H9 (cell line): ENCODE measurements at regions not wholly inside any gene's neighbourhood (a gene's known extent, or its start where the extent isn't known, plus 50 kb on each side); places are given as distances from the start of the nearest gene placed in this dataset.

ENCODE experiments used
- DNase-seq: peaks from one replicate; pipeline ENCODE4 v3.0.0-alpha.2; 2017
- H2AFZ ChIP-seq: one replicate; pipeline ENCODE4 v1.6.1; 2013; ENCODE audit warnings: mild to moderate bottlenecking, low read length, control low read depth, moderate library complexity
- H2AK5ac ChIP-seq: 2 replicates; pipeline ENCODE4 v1.6.1; 2013; ENCODE audit warnings: low read length, control low read depth, mixed read lengths; ENCODE audit not compliant: insufficient read length
- H2BK120ac ChIP-seq: one replicate; pipeline ENCODE4 v1.6.1; 2013; ENCODE audit warnings: low read depth, mild to moderate bottlenecking, low read length, control low read depth, inconsistent platforms; ENCODE audit not compliant: poor library complexity, severe bottlenecking
- H2BK12ac ChIP-seq: 2 replicates; pipeline ENCODE4 v1.6.1; 2013; ENCODE audit warnings: low read length, control low read depth, mixed read lengths, low read depth; ENCODE audit not compliant: insufficient read length
- H2BK15ac ChIP-seq: 2 replicates; pipeline ENCODE4 v1.6.1; 2013; ENCODE audit warnings: low read depth, low read length, control low read depth
- H2BK20ac ChIP-seq: one replicate; pipeline ENCODE4 v1.6.1; 2013; ENCODE audit warnings: low read depth, mild to moderate bottlenecking, low read length, control low read depth, inconsistent platforms; ENCODE audit not compliant: poor library complexity, severe bottlenecking
- H2BK5ac ChIP-seq: 2 replicates; pipeline ENCODE4 v1.6.1; 2013; ENCODE audit warnings: low read length, control low read depth, mixed read lengths; ENCODE audit not compliant: insufficient read length
- H3K14ac ChIP-seq: 2 replicates; pipeline ENCODE4 v1.6.1; 2013; ENCODE audit warnings: low read length, control low read depth; ENCODE audit not compliant: insufficient read depth
- H3K18ac ChIP-seq: 2 replicates; pipeline ENCODE4 v1.6.1; 2013; ENCODE audit warnings: low read depth, mild to moderate bottlenecking, mixed read lengths, low read length, control low read depth; ENCODE audit not compliant: insufficient read length
- H3K23ac ChIP-seq: 2 replicates; pipeline ENCODE4 v1.6.1; 2013; ENCODE audit warnings: low read length, control low read depth, mixed read lengths, low read depth; ENCODE audit not compliant: insufficient read length
- H3K23me2 ChIP-seq: 2 replicates; pipeline ENCODE4 v1.6.1; 2013; ENCODE audit warnings: low read depth, mild to moderate bottlenecking, mixed read lengths, low read length, control low read depth; ENCODE audit not compliant: insufficient read length, poor library complexity, severe bottlenecking
- H3K27ac ChIP-seq: 2 replicates; pipeline ENCODE4 v1.5.1; 2013; ENCODE audit warnings: low read length, control low read depth, mixed read lengths, low read depth; ENCODE audit not compliant: insufficient read length
- H3K27me3 ChIP-seq: 2 replicates; pipeline ENCODE4 v1.6.1; 2013; ENCODE audit warnings: low read length, control low read depth, inconsistent platforms; ENCODE audit not compliant: insufficient read depth
- H3K4ac ChIP-seq: 2 replicates; pipeline ENCODE4 v1.6.1; 2013; ENCODE audit warnings: low read depth, mild to moderate bottlenecking, control low read depth, inconsistent platforms, low read length, moderate library complexity
- H3K4me1 ChIP-seq: 2 replicates; pipeline ENCODE4 v1.6.1; 2013; ENCODE audit warnings: low read length, control low read depth, inconsistent platforms; ENCODE audit not compliant: insufficient read depth
- H3K4me2 ChIP-seq: 2 replicates; pipeline ENCODE4 v1.6.1; 2013; ENCODE audit warnings: low read length, control low read depth, mixed read lengths; ENCODE audit not compliant: insufficient read length, insufficient read depth
- H3K56ac ChIP-seq: 2 replicates; pipeline ENCODE4 v1.6.1; 2013; ENCODE audit warnings: low read depth, mild to moderate bottlenecking, mixed read lengths, low read length, control low read depth; ENCODE audit not compliant: insufficient read length
- H3K79me1 ChIP-seq: 2 replicates; pipeline ENCODE4 v1.6.1; 2013; ENCODE audit warnings: low read depth, mild to moderate bottlenecking, moderate library complexity, low read length, control low read depth, inconsistent platforms; ENCODE audit not compliant: insufficient read depth, poor library complexity, severe bottlenecking
- H3K79me2 ChIP-seq: 2 replicates; pipeline ENCODE4 v1.6.1; 2013; ENCODE audit warnings: low read length, control low read depth, inconsistent platforms; ENCODE audit not compliant: insufficient read depth
- H3K9ac ChIP-seq: 2 replicates; pipeline ENCODE4 v1.6.1; 2013; ENCODE audit warnings: low read length, control low read depth, mixed read lengths; ENCODE audit not compliant: insufficient read length; ENCODE audit errors: extremely low read depth
- H3K9me3 ChIP-seq: one replicate; pipeline ENCODE4 v1.6.1; 2013; ENCODE audit warnings: low read depth, low read length, inconsistent platforms; ENCODE audit not compliant: control insufficient read depth
- H3T11ph ChIP-seq: one replicate; pipeline ENCODE4 v1.6.1; 2013; ENCODE audit warnings: mild to moderate bottlenecking, low read length, control low read depth, inconsistent platforms
- H4K20me1 ChIP-seq: one replicate; pipeline ENCODE4 v1.6.1; 2013; ENCODE audit not compliant: control insufficient read depth, insufficient read length, insufficient read depth
- H4K5ac ChIP-seq: 2 replicates; pipeline ENCODE4 v1.6.1; 2013; ENCODE audit warnings: low read depth, mild to moderate bottlenecking, mixed read lengths, low read length, control low read depth; ENCODE audit not compliant: insufficient read length
- H4K8ac ChIP-seq: replicated peaks from 2 replicates; pipeline ENCODE4 v1.6.1; 2013; ENCODE audit warnings: low read length, control low read depth, mixed read lengths, low read depth; ENCODE audit not compliant: insufficient read length
- H4K91ac ChIP-seq: 2 replicates; pipeline ENCODE4 v1.6.1; 2013; ENCODE audit warnings: low read depth, mild to moderate bottlenecking, moderate library complexity, mixed read lengths, low read length, control low read depth; ENCODE audit not compliant: insufficient read length
- H3K27ac Mint-ChIP-seq, 3 experiments: 2 replicates in 2 of 3; 3 replicates in 1 of 3; pipeline ENCODE4 v1.8.0; 2020 to 2021; ENCODE audit warnings: mixed read lengths in 3 of 3, mild to moderate bottlenecking in 1 of 3, moderate library complexity in 1 of 3
- H3K27me3 Mint-ChIP-seq: 2 replicates; pipeline ENCODE4 v1.8.0; 2021; ENCODE audit warnings: low read depth, mild to moderate bottlenecking, moderate library complexity, mixed read lengths
- H3K36me3 Mint-ChIP-seq, 3 experiments: 2 replicates in 2 of 3; 3 replicates in 1 of 3; pipeline ENCODE4 v1.8.0; 2020 to 2021; ENCODE audit warnings: low read depth in 3 of 3, mixed read lengths in 3 of 3; ENCODE audit not compliant: insufficient read depth in 1 of 3
- H3K4me1 Mint-ChIP-seq, 2 experiments: 2 replicates each; pipeline ENCODE4 v1.8.0; 2020; ENCODE audit warnings: mixed read lengths in 2 of 2
- H3K4me3 Mint-ChIP-seq, 2 experiments: 2 replicates in 1 of 2; 3 replicates in 1 of 2; pipeline ENCODE4 v1.8.0; 2020 to 2021; ENCODE audit warnings: mild to moderate bottlenecking in 2 of 2, mixed read lengths in 2 of 2, moderate library complexity in 1 of 2
- H3K9me3 Mint-ChIP-seq, 2 experiments: 2 replicates in 1 of 2; 3 replicates in 1 of 2; pipeline ENCODE4 v1.8.0; 2020; ENCODE audit warnings: mild to moderate bottlenecking in 2 of 2, mixed read lengths in 2 of 2, moderate library complexity in 1 of 2
- CTCF ChIP-seq: fragments of 200-600 bp; sonication (generic); conservative IDR thresholded peaks from 3 replicates; pipeline ENCODE4 v1.8.0; 2021; ENCODE audit warnings: antibody characterized with exemption, mild to moderate bottlenecking

GRCh38 chr6:129777371-129777770 lies 67.4 kb upstream of the ARHGAP18 start:
- Histone ChIP-seq H3K14ac (no peak overlapping the region), H2BK120ac (no peak overlapping the region), H3K27me3 (no peaks in the 10 kb centered on the region), H3K4me2 (no peak overlapping the region), H3K18ac (no peak overlapping the region), H4K20me1 (no peaks in the 10 kb centered on the region), H2BK15ac (no peak overlapping the region), H3K79me2 (no peaks in the 10 kb centered on the region), H3K4ac (no peak overlapping the region), H4K91ac (no peak overlapping the region), H4K8ac (no peak overlapping the region), H2AK5ac (no peak overlapping the region), H4K5ac (no peak overlapping the region), H3K4me1 (no peaks in the 10 kb centered on the region), H3K23ac (no peak overlapping the region), H2BK12ac (no peak overlapping the region), H2BK5ac (no peak overlapping the region), H3K9ac (no peak overlapping the region), H3K23me2 (no peaks in the 10 kb centered on the region), H2BK20ac (no peak overlapping the region), H2AFZ (no peak overlapping the region), H3T11ph (no peak overlapping the region), H3K79me1 (no peaks in the 10 kb centered on the region), H3K56ac (no peak overlapping the region), H3K9me3 (no peaks in the 10 kb centered on the region), H3K27ac (no peak overlapping the region)
- H3K4me3 Mint-ChIP-seq = no peak overlapping the region
- DNase-seq = no peak
- H3K27me3 Mint-ChIP-seq = no peaks in the 10 kb centered on the region; the same call in 1 of the 2 replicates
- TF ChIP-seq CTCF = no peak
- H3K36me3 Mint-ChIP-seq = peaks cover 0 to 2% (median 0%) of the 10 kb centered on the region in 3 experiments; a peak in 1 of 7 replicates
- peaks cover 9 to 13% of the 10 kb centered on the region in 2 experiments; a peak in 4 of 5 replicates for H3K9me3 Mint-ChIP-seq
- H3K27ac Mint-ChIP-seq = no peak overlapping the region
- peaks cover 6% of the 10 kb centered on the region in 2 experiments; a peak in 3 of 4 replicates for H3K4me1 Mint-ChIP-seq
